Vagina (tissue), 2 donors: ENCODE measurements at regions not wholly inside any gene's neighbourhood (a gene's known extent, or its start where the extent isn't known, plus 50 kb on each side); places are given as distances from the start of the nearest gene placed in this dataset.

Experiments
- DNase-seq, 2 donors: peaks; one replicate each; pipeline ENCODE4 v3.0.0-alpha.2; 2017; ENCODE audit errors: extremely low spot score in 2 of 2
- H3K27ac ChIP-seq: fragments of 200-600 bp; sonication (generic); one replicate; pipeline ENCODE4 v1.5.1; 2019
- H3K27me3 ChIP-seq: fragments of 200-600 bp; sonication (generic); one replicate; pipeline ENCODE4 v1.5.1; 2019
- H3K36me3 ChIP-seq, 2 donors: fragments of 200-600 bp; sonication (generic); one replicate each; pipeline ENCODE4 v1.5.1; 2017 to 2019
- H3K4me1 ChIP-seq: fragments of 200-600 bp; sonication (generic); one replicate; pipeline ENCODE4 v1.5.1; 2019
- H3K4me3 ChIP-seq, 2 donors: fragments of 200-600 bp; sonication (generic); 1 replicate in 1 of 2; 2 replicates in 1 of 2; pipeline ENCODE4 v1.5.1; 2016 to 2019
- H3K9me3 ChIP-seq: fragments of 200-600 bp; sonication (generic); one replicate; pipeline ENCODE4 v1.5.1; 2019
- CTCF ChIP-seq, 3 experiments: fragments of 450-650 bp in 2 of 3; fragments of 200-600 bp in 1 of 3; sonication (generic) in 1 of 3; IDR thresholded peaks; one replicate each; pipeline ENCODE4 v1.5.1; 2017 to 2019; ENCODE audit warnings: antibody characterized with exemption in 3 of 3, mild to moderate bottlenecking in 2 of 3, moderate library complexity in 2 of 3
- POLR2A ChIP-seq, 2 donors: fragments of 450-650 bp; IDR thresholded peaks; one replicate each; pipeline ENCODE4 v1.6.1; 2017; ENCODE audit warnings: antibody characterized with exemption in 2 of 2, mild to moderate bottlenecking in 2 of 2, moderate library complexity in 2 of 2
- POLR2AphosphoS5 ChIP-seq, 2 donors: sonication (generic); formaldehyde crosslinking; IDR thresholded peaks; one replicate each; pipeline ENCODE4 v1.9.0; 2017; ENCODE audit warnings: antibody characterized with exemption in 2 of 2, mild to moderate bottlenecking in 2 of 2, low read depth in 1 of 2; ENCODE audit not compliant: insufficient read depth in 1 of 2
- intact Hi-C: fragments of 100-400 bp; cut with DNase I; formaldehyde crosslinking; loops from one replicate; pipeline ENCODE4 v1.15.1; 2023

- intact Hi-C loops, result no loop called here
- Histone ChIP-seq H3K9me3 (no peaks in the 10 kb centered on the region), H3K27ac (no peak overlapping the region), H3K4me1 (no peaks in the 10 kb centered on the region), H3K4me3 (no peak overlapping the region), H3K27me3 (no peaks in the 10 kb centered on the region), H3K36me3 (no peaks in the 10 kb centered on the region)
- TF ChIP-seq POLR2AphosphoS5 (IDR thresholded peaks at IDR 0.05; ENCODE audit: insufficient read depth in 1 of 2, low read depth in 1 of 2) (no peak), CTCF (IDR thresholded peaks at IDR 0.05) (no peak), POLR2A (IDR thresholded peaks at IDR 0.05) (no peak)
- DNase-seq, result no peak
Measured at GRCh38 chrX:114051667-114052315, 532.1 kb upstream of the HTR2C start.

GRCh38 chrX:114050075-114050796 lies 533.6 kb upstream of the HTR2C start:
- Histone ChIP-seq H3K27ac (no peak overlapping the region), H3K4me1 (no peaks in the 10 kb centered on the region), H3K27me3 (no peaks in the 10 kb centered on the region), H3K9me3 (no peaks in the 10 kb centered on the region), H3K36me3 (no peaks in the 10 kb centered on the region), H3K4me3 (no peak overlapping the region)
- TF ChIP-seq POLR2AphosphoS5 (IDR thresholded peaks at IDR 0.05; ENCODE audit: insufficient read depth in 1 of 2, low read depth in 1 of 2), result no peak
- no peak for TF ChIP-seq CTCF (IDR thresholded peaks at IDR 0.05)
- TF ChIP-seq POLR2A (IDR thresholded peaks at IDR 0.05), result no peak
- intact Hi-C loops, result no loop called here
- DNase-seq, result no peak

GRCh38 chrX:114049063-114049462 lies 534.8 kb upstream of the HTR2C start:
- Histone ChIP-seq H3K36me3 (no peaks in the 10 kb centered on the region), H3K4me3 (no peak overlapping the region), H3K9me3 (no peaks in the 10 kb centered on the region), H3K27me3 (no peaks in the 10 kb centered on the region), H3K27ac (no peak overlapping the region), H3K4me1 (no peaks in the 10 kb centered on the region)
- no peak for DNase-seq
- intact Hi-C loops, result no loop called here
- no peak for TF ChIP-seq POLR2AphosphoS5 (IDR thresholded peaks at IDR 0.05; ENCODE audit: insufficient read depth in 1 of 2, low read depth in 1 of 2)
- TF ChIP-seq CTCF (IDR thresholded peaks at IDR 0.05), result no peak
- no peak for TF ChIP-seq POLR2A (IDR thresholded peaks at IDR 0.05)

- no peak for DNase-seq
- no peaks in the 10 kb centered on the region for H3K36me3 ChIP-seq
Measured at GRCh38 chrX:114047558-114047957, 536.3 kb upstream of the HTR2C start.

More at GRCh38 chrX:114047558-114047957, 536.3 kb upstream of the HTR2C start:
- H3K4me1 ChIP-seq, result no peaks in the 10 kb centered on the region
- no peak overlapping the region for H3K4me3 ChIP-seq
- H3K9me3 ChIP-seq, result no peaks in the 10 kb centered on the region
- intact Hi-C loops, result no loop called here
- H3K27me3 ChIP-seq, result no peaks in the 10 kb centered on the region
- TF ChIP-seq CTCF (IDR thresholded peaks at IDR 0.05) (no peak), POLR2AphosphoS5 (IDR thresholded peaks at IDR 0.05; ENCODE audit: insufficient read depth in 1 of 2, low read depth in 1 of 2) (no peak), POLR2A (IDR thresholded peaks at IDR 0.05) (no peak)
- no peak overlapping the region for H3K27ac ChIP-seq
